Heart left ventricle (tissue), 16 donors: ENCODE measurements at regions not wholly inside any gene's neighbourhood (a gene's known extent, or its start where the extent isn't known, plus 50 kb on each side); places are given as distances from the start of the nearest gene placed in this dataset.

ENCODE experiments used
- ATAC-seq, 4 donors: fragments of 200-7000 bp; cut with Tn5 transposase; one replicate each; pipeline ENCODE4 v1.9.1; 2020 to 2022; ENCODE audit warnings: moderate library complexity in 4 of 4, mild to moderate bottlenecking in 3 of 4, moderate number of reproducible peaks in 1 of 4
- DNase-seq, 5 donors: peaks; one replicate each; pipeline ENCODE4 v3.0.0-alpha.2; 2020
- H3K27ac ChIP-seq, 12 donors: fragments of 200-600 bp; sonication (generic) in 4 of 12; one replicate each; pipeline versions ENCODE4 v1.5.0 to v1.8.0; 2016 to 2022; ENCODE audit warnings: mild to moderate bottlenecking in 2 of 12
- H3K27me3 ChIP-seq, 9 donors: fragments of 200-600 bp; sonication (generic) in 2 of 9; one replicate each; pipeline versions ENCODE4 v1.5.1 to v1.8.0; 2016 to 2022; ENCODE audit warnings: mild to moderate bottlenecking in 3 of 9
- H3K36me3 ChIP-seq, 9 donors: fragments of 200-600 bp; sonication (generic) in 2 of 9; one replicate each; pipeline versions ENCODE4 v1.5.0 to v1.8.0; 2018 to 2022; ENCODE audit warnings: mild to moderate bottlenecking in 2 of 9
- H3K4me1 ChIP-seq, 12 donors: fragments of 200-600 bp; sonication (generic) in 4 of 12; one replicate each; pipeline versions ENCODE4 v1.5.0 to v1.8.0; 2016 to 2022; ENCODE audit warnings: mild to moderate bottlenecking in 3 of 12
- H3K4me3 ChIP-seq, 12 donors: fragments of 200-600 bp; sonication (generic) in 4 of 12; one replicate each; pipeline versions ENCODE4 v1.5.0 to v1.8.0; 2017 to 2022; ENCODE audit warnings: mild to moderate bottlenecking in 9 of 12, moderate library complexity in 4 of 12
- H3K9me3 ChIP-seq, 12 donors: fragments of 200-600 bp; sonication (generic) in 4 of 12; one replicate each; pipeline versions ENCODE4 v1.5.0 to v1.8.0; 2016 to 2022; ENCODE audit warnings: mild to moderate bottlenecking in 1 of 12
- CTCF ChIP-seq, 12 donors: fragments of 200-600 bp; sonication (generic) in 4 of 12; IDR thresholded peaks; one replicate each; pipeline versions ENCODE4 v1.5.0 to v1.8.0; 2018 to 2022; ENCODE audit warnings: antibody characterized with exemption in 12 of 12, mild to moderate bottlenecking in 5 of 12
- POLR2A ChIP-seq, 2 donors: fragments of 450-650 bp; IDR thresholded peaks; one replicate each; pipeline ENCODE4 v1.6.1; 2017; ENCODE audit warnings: antibody characterized with exemption in 2 of 2, mild to moderate bottlenecking in 2 of 2, moderate library complexity in 2 of 2
- WGBS, 4 donors: extraction: QIAGEN DNeasy Blood & Tissue Kit in 2 of 4; methylation state at CpG; one replicate each; pipeline versions ENCODE4 v1.1.5 to v1.1.7; 2013 to 2018; 5-methylcytosine and 5-hydroxymethylcytosine counted together
- intact Hi-C, 10 donors: fragments of 100-400 bp; cut with DNase I; formaldehyde crosslinking; loops; one replicate each; pipeline versions ENCODE4 v1.11.1 to v1.14.2; 2022
- donor health status: ischemic (EF 13 %, LVEDD 7.1; RV severe dilation, severe dysfunction).
- donor health status: healthy with polysubstance abuse.
- donor health status: DM: no; HTN: yes; CAD: no.
- donor health status: DM: no; HTN: no; CAD: no.
- donor health status: ischemic (EF 25% LVEDD 6.9; RV normal size, moderate dysfunction).
- donor health status: ischemic (EF 25% LVEDD 5.7; RV mildly dilated, moderate dysfunction).
- donor health status: healthy.
- donor health status: DM: yes; HTN: yes; CAD: no.
- donor health status: ischemic (EF 35%, LVEDD 5.7; RV mildly dilated, moderate dysfunction).
- donor health status: nonischemic (EF 11% LVEDD 7.7; RV severe dilation, severe dysfunction).
- donor health status: DM: yes; HTN: yes; CAD: no.
- donor health status: PGD.
- donor health status: ischemic (EF 29% LVEDD 5.4; RV normal size, mild dysfunction).
- donor health status: nonischemic (EF 23%, LVEDD 6.1; RV moderate dilation, normal function).

- DNase-seq (no peak), ATAC-seq (peak in 2 of 4 donors; percentile 26 to 54)
- Histone ChIP-seq H3K4me3 (no peak overlapping the region), H3K4me1 (peaks cover 0 to 17% (median 0%) of the 10 kb centered on the region in 12 donors), H3K27ac (peak overlapping the region in 3 of 12 donors; percentile 18 to 73 (median 35)), H3K27me3 (no peaks in the 10 kb centered on the region), H3K36me3 (no peaks in the 10 kb centered on the region), H3K9me3 (no peaks in the 10 kb centered on the region)
- TF ChIP-seq POLR2A (IDR thresholded peaks at IDR 0.05) (no peak), CTCF (IDR thresholded peaks at IDR 0.05) (no peak)
- WGBS, 4 donors, result 59 to 70% (median 62%) methylated on average over 5 of the region's 5 CpGs
- intact Hi-C loops, result no loop called here
Measured at GRCh38 chr5:34570721-34571676, 85.1 kb upstream of the RAI14 start.

- H3K27me3 ChIP-seq, result no peaks in the 10 kb centered on the region
- DNase-seq (no peak), ATAC-seq (no peak)
- H3K9me3 ChIP-seq, result no peaks in the 10 kb centered on the region
- H3K27ac ChIP-seq, result peak overlapping the region in 2 of 12 donors; percentile 18 to 73
- intact Hi-C loops, result no loop called here
- no peak overlapping the region for H3K4me3 ChIP-seq
- H3K4me1 ChIP-seq, result peaks cover 0 to 17% (median 0%) of the 10 kb centered on the region in 12 donors
- TF ChIP-seq CTCF (IDR thresholded peaks at IDR 0.05) (no peak), POLR2A (IDR thresholded peaks at IDR 0.05) (no peak)
- WGBS, 4 donors, result 79 to 89% (median 82%) methylated on average over 3 of the region's 3 CpGs
- H3K36me3 ChIP-seq, result no peaks in the 10 kb centered on the region
Measured at GRCh38 chr5:34571677-34572041, 84.5 kb upstream of the RAI14 start.

GRCh38 chr5:34574936-34575467 lies 81.1 kb upstream of the RAI14 start:
- WGBS, 4 donors, result 79 to 88% (median 81%) methylated on average over 3 of the region's 3 CpGs
- TF ChIP-seq POLR2A (IDR thresholded peaks at IDR 0.05) (no peak), CTCF (IDR thresholded peaks at IDR 0.05) (no peak)
- intact Hi-C loops, result no loop called here
- Histone ChIP-seq H3K27me3 (no peaks in the 10 kb centered on the region), H3K27ac (no peak overlapping the region), H3K4me1 (peaks cover 0 to 17% (median 0%) of the 10 kb centered on the region in 12 donors), H3K9me3 (peaks cover 0 to 4% (median 0%) of the 10 kb centered on the region in 12 donors), H3K36me3 (no peaks in the 10 kb centered on the region), H3K4me3 (no peak overlapping the region)
- no peak for ATAC-seq
- DNase-seq, result no peak

GRCh38 chr5:34576891-34577666 lies 79.0 kb upstream of the RAI14 start:
- no peak for DNase-seq
- no peak overlapping the region for H3K4me3 ChIP-seq
- no peak for TF ChIP-seq CTCF (IDR thresholded peaks at IDR 0.05)
- TF ChIP-seq POLR2A (IDR thresholded peaks at IDR 0.05), result no peak
- no peak for ATAC-seq
- no peak overlapping the region for H3K27ac ChIP-seq
- 80 to 81% (median 81%) methylated on average over 11 of the region's 11 CpGs for WGBS, 4 donors
- no peaks in the 10 kb centered on the region for H3K27me3 ChIP-seq
- peaks cover 0 to 6% (median 0%) of the 10 kb centered on the region in 12 donors for H3K4me1 ChIP-seq
- peaks cover 0 to 4% (median 0%) of the 10 kb centered on the region in 12 donors for H3K9me3 ChIP-seq
- intact Hi-C loops, result no loop called here
- H3K36me3 ChIP-seq, result no peaks in the 10 kb centered on the region
